ENCODE measurements at regions not wholly inside any gene's neighbourhood (a gene's known extent, or its start where the extent isn't known, plus 50 kb on each side); places are given as distances from the start of the nearest gene placed in this dataset.
A peak's percentile ranks its signal among the peaks of the same experiment; 100 is the strongest.
"Not testable (repeated sequence)": the region's sequence is repeated elsewhere in the genome, so short reads cannot be mapped to it uniquely, and the experiment has no call there.

DNA sequence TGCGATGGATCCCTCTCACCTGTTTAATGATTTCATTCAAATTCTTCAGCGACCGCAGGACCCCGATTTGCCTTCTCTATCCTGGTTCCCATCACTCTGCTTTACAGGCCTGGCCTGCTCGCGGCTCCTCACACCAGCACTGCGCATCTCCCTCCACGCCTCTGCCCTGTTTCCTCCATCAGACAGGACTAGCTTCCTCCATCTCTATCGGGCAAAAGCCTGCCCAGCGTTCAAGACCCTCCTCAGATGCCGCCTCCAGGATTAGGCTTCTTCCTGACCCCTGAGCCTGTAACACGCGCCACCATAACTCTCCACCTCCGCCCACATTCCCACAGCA is 881.1 kb upstream of the DEFB115 start:
- in situ Hi-C loops (cut with HindIII; ENCODE audit: low pct_ligation_motif_present, low pct_unique_long_range_greater_than_20kb, low sequenced_read_pairs); DNase-seq: not testable (repeated sequence)

DNA sequence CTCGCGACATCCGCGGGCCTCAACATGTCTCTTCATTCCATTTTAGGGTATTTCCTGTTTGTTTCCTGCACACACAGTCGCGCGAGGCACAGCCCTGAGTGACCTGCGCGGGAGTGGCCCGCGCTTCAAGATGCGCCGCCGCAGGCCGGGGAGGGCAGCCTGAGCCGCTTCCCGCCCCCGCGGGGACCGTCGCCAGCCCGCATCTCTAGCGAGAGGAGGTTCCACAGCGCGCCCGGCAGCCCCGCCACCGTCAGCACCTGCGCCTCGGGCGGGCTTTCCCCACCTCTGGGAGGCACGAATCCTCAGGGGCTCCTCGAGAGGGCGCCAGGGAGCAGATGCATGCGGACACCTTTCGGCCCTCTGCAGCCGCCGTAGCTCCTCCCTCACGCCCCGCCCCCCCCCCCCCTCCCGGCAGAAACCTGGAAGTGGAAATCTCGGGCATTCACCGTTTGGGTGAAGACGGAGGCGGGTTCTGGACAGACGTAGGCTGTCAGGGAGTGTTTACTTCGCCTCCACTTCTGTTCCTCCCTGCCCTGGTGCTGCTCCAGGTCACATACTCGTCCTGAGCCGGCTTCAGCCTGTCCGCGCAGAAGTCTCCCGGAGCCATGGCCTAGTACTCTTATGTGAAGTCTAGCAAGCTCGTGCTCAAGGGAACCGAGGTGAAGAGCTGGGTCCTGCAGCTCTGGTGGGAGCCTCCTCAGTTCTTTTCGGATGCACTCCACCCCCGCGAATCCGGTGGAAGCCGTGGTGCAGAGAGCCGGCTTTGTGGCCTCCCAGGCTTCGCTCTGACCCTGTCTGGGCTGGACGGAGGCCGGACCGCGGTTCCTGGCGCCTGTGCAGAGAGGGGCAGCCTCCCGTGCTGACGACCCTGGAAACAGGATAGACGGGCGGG is 880.5 kb upstream of the DEFB115 start:
- in situ Hi-C loops (cut with HindIII; ENCODE audit: low pct_ligation_motif_present, low pct_unique_long_range_greater_than_20kb, low sequenced_read_pairs): no loop called here
- DNase-seq: peak; percentile 75

DNA sequence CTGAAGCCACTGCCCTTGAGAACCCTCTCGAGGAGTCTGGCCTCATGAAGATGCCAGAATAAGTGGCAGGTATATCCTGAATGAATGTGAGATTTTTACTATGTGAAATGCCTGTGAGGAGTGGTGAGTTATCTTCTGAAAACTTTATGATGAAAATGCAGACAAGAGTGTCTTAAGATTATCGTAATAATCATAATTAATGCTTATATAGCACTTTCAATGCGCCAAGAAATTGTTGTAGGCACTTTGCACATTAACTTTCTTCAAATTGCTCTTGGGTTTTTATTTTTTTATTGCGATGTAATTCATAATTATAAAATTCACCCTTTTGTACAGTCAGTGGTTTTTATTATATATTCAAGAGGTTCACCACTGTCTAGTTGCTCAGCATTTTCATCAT is 879.1 kb upstream of the DEFB115 start:
- in situ Hi-C loops (cut with HindIII; ENCODE audit: low pct_ligation_motif_present, low pct_unique_long_range_greater_than_20kb, low sequenced_read_pairs): not testable (repeated sequence)

DNA sequence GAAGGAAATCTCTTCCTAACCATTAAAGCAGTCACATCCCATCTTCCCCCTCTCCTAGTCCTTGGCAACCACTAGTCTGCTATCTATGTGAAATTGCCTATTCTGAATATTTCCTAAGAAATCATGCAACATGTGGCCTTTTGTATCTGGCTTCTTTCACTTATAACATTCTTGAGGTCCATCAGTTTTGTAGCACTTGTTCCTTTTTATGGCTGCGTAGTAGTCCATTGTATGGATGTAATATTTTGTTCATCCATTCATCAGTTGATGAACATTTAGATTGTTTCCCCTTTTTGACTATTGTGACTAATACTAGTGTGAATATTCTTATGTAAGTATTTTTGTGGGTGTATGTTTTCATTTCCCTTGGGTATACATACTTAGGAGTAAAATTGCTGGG is 878.7 kb upstream of the DEFB115 start:
- DNase-seq; in situ Hi-C loops (cut with HindIII; ENCODE audit: low pct_ligation_motif_present, low pct_unique_long_range_greater_than_20kb, low sequenced_read_pairs): not testable (repeated sequence)

More for the DNA sequence above, 879.1 kb upstream of the DEFB115 start:
- not testable (repeated sequence) for DNase-seq

DNA sequence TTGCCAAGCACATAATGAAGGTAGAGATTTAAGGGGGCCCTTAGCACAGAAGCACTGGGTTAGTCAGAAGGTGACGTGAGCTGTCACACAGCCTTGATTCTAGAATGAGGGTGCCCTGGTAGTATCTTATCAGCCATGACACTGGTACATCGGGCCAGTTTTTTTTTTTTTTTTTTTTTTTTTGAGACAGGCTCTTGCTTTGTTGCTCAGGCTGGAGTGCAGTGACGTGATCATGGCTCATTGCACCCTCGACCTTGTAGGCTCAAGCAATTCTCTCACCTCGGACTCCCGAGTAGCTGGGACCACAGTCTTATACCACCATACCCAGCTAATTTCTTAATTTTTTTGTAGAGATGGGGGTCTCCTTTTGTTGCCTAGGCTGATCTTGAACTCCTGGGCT is 872.6 kb upstream of the DEFB115 start:
- in situ Hi-C loops (cut with HindIII; ENCODE audit: low pct_ligation_motif_present, low pct_unique_long_range_greater_than_20kb, low sequenced_read_pairs); DNase-seq: not testable (repeated sequence)

DNA sequence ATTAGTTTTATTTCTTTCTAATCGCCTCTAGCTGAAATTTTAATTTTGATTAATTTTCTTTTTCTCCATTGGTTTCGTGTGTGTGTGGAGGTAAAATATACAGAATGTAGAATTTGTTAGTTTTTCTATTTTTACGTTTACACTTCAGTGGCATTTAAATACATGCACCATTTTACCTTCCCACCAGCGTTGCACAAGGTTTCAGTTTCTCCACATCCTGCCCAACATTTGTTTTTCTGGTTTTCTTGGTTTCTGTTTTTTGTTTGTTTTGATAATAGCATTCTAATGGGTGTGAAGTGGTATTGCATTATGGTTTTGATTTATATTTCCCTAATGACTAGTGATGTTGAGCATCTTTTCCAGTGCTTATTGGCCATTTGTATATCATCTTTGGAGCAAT is 871.4 kb upstream of the DEFB115 start:
- in situ Hi-C loops (cut with HindIII; ENCODE audit: low pct_ligation_motif_present, low pct_unique_long_range_greater_than_20kb, low sequenced_read_pairs); DNase-seq: not testable (repeated sequence)

DNA sequence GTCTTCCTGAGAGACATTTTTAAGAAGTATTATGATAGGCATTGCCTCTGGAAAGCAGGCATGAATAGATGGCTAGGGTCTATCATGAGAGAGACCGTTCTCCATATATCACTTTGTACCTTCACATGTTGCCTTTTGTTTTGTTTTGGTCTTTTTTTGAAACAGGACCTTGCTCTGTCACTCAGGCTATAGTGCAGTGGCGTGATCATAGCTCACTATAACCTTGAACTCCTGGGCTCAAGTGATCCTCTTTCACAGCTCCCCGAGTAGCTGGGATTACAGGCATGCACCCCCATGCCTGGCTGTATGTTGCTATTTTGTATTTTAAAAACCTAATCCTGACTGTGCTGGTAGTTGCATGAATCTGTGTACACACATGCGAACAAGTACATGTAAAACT is 869.6 kb upstream of the DEFB115 start:
- in situ Hi-C loops (cut with HindIII; ENCODE audit: low pct_ligation_motif_present, low pct_unique_long_range_greater_than_20kb, low sequenced_read_pairs); DNase-seq: not testable (repeated sequence)

DNA sequence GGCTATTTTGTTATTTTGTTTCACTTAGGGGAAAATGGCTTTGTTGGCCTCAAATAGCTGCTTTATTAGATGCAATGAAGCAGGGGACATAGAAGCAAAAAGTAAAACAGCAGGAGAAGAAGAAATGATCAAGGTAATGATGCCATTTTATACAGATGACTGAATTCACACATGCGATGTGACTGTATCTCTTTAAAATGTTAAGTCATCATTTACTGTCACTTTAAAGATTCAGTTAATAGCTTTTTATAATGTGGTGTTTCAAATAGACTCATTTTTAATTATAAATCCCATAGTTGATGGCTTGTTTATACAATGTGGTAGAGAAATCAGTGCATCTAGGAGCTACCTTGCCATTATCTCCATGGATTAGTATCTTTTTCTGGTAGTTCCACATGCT is 863.9 kb upstream of the DEFB115 start:
- DNase-seq; in situ Hi-C loops (cut with HindIII; ENCODE audit: low pct_ligation_motif_present, low pct_unique_long_range_greater_than_20kb, low sequenced_read_pairs): not testable (repeated sequence)

DNA sequence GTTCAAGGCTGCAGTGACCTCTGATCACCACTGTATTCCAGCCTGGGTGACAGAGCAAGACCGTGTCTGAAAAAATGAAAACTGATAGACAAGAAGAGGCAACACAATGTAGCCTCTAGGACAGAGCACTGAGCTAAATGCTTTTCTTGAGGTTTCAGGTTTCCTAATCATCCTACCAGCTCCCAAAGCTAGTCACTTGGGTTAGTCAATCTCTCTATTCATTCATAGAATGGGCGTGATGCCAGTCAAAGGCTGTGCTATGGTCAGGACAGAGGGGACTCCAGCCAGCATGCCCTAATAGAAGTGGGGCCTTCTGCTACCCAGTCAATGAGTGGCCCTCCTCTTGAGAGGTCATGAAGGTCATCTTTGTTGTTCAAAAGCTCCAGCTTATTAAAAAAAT is 860.4 kb upstream of the DEFB115 start:
- in situ Hi-C loops (cut with HindIII; ENCODE audit: low pct_ligation_motif_present, low pct_unique_long_range_greater_than_20kb, low sequenced_read_pairs); DNase-seq: not testable (repeated sequence)

DNA sequence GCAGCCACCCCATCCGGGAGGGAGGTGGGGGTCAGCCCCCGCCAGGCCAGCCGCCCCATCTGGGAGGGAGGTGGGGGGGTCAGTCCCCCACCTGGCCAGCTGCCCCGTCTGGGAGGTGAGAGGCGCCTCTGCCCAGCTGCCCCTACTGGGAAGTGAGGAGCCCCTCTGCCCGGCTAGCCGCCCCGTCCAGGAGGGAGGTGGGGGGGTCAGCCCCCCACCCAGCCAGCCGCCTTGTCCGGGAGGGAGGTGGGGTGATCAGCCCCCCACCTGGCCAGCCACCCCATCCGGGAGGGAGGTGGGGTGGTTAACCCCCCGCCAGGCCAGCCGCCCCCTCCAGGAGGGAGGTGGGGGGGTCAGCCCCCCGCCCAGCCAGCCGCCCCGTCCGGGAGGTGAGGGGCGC is 852.4 kb upstream of the DEFB115 start:
- DNase-seq; in situ Hi-C loops (cut with HindIII; ENCODE audit: low pct_ligation_motif_present, low pct_unique_long_range_greater_than_20kb, low sequenced_read_pairs): not testable (repeated sequence)

DNA sequence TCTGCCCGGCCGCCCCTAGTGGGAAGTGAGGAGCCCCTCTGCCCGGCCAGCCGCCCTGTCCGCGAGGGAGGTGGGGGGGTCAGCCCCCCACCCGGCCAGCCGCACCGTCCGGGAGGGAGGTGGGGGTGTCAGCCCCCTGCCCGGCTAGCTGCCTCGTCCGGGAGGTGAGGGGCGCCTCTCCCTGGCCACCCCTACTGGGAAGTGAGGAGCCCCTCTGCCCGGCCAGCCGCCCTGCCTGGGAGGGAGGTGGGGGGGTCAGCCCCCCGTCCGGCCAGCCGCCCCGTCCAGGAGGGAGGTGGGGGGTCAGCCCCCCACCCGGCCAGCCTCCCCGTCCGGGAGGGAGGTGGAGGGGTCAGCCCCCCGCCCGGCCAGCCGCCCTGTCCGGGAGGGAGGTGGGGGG is 851.9 kb upstream of the DEFB115 start:
- DNase-seq; in situ Hi-C loops (cut with HindIII; ENCODE audit: low pct_ligation_motif_present, low pct_unique_long_range_greater_than_20kb, low sequenced_read_pairs): not testable (repeated sequence)

DNA sequence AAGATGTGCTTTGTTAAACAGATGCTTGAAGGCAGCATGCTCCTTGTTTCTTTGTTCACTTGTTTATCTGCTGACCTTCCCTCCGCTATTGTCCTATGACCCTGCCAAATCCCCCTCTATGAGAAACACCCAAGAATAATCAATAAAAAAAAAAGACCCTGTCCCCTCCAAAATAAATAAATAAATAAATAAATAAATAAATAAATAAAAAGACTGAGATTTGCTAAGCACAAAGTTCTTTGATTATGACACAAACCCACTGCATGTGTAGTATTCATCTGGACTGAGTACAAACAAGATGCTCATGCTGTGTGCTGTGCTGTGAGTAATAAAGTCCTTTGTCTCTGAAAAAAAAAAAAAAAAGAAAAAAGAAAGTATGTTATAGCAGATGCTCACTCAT is 851.1 kb upstream of the DEFB115 start:
- DNase-seq; in situ Hi-C loops (cut with HindIII; ENCODE audit: low pct_ligation_motif_present, low pct_unique_long_range_greater_than_20kb, low sequenced_read_pairs): not testable (repeated sequence)

DNA sequence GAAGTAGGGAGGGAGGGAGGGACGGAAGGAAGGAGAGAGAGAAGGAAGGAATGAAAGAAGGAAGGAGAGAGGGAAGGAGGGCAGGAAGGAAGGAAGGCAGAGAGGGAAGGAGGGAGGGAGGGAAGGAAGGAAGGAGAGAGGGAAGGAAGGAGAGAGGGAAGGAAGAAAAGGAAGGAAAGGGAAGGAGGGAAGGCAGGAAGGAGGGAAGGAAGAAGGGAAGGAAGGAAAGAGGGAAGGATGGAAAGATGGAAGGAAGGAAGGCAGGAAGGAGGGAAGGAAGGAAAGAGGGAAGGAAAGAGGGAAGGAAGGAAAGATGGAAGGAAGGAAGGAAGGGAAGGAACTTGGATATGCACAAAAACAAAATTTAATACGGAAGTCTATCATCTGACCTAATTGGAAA is 844.5 kb upstream of the DEFB115 start:
- DNase-seq: no peak
- in situ Hi-C loops (cut with HindIII; ENCODE audit: low pct_ligation_motif_present, low pct_unique_long_range_greater_than_20kb, low sequenced_read_pairs): no loop called here

DNA sequence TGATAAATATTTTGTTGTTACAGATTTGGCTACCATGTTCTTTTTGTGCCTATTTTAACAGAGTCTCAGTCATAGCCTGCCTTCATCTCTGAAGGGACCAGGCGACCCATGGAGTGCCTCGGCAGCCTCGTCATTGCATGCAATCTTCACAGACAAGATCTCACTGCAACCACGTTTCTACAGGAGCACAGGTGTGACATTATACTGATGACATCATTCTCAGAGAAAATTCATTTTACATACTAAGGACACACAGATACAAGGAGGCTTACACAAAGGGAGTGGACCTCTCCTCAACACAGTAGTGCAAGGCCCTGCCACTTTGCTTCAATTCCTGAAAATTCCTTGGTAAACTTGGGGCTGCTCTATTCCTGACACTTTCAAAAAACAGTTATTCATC is 840.1 kb upstream of the DEFB115 start:
- DNase-seq; in situ Hi-C loops (cut with HindIII; ENCODE audit: low pct_ligation_motif_present, low pct_unique_long_range_greater_than_20kb, low sequenced_read_pairs): not testable (repeated sequence)

DNA sequence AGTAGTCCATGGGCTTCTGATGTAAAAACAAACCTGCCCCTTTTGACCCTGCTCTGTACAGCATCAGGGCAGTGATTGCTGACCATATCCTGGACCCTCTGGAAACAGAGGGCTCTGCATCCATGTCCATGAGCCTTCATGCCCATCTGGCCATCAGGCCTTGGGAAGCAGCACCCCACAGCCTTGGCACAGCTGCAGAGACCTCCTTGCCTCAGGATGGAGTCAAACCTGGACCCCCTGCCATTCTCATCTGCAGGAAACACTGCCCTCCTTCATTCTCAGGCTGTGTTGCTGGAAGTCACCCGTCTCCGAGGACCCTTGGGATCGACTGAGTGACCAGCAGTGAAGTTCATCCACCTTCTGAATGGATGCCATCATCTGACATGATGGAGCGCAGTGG is 839.1 kb upstream of the DEFB115 start:
- DNase-seq; in situ Hi-C loops (cut with HindIII; ENCODE audit: low pct_ligation_motif_present, low pct_unique_long_range_greater_than_20kb, low sequenced_read_pairs): not testable (repeated sequence)

DNA sequence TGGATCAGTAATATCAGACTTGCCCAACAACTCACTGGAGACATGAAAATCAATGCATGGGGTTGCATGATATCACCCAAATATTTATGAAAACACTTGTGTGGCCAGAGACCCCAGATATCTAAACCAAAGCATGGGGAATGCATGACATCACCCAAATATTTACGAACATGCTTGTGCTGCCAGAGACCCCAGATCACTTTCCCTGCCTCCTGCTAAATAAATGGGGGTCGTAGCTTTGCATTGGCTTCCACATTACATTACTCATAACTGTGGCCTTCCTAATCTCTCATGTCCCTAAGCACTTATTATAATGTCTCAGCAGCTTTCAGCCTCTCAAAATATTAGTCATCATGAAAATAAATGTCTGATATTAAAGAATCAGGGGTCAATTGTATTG is 838.0 kb upstream of the DEFB115 start:
- in situ Hi-C loops (cut with HindIII; ENCODE audit: low pct_ligation_motif_present, low pct_unique_long_range_greater_than_20kb, low sequenced_read_pairs): no loop called here
- DNase-seq: no peak

DNA sequence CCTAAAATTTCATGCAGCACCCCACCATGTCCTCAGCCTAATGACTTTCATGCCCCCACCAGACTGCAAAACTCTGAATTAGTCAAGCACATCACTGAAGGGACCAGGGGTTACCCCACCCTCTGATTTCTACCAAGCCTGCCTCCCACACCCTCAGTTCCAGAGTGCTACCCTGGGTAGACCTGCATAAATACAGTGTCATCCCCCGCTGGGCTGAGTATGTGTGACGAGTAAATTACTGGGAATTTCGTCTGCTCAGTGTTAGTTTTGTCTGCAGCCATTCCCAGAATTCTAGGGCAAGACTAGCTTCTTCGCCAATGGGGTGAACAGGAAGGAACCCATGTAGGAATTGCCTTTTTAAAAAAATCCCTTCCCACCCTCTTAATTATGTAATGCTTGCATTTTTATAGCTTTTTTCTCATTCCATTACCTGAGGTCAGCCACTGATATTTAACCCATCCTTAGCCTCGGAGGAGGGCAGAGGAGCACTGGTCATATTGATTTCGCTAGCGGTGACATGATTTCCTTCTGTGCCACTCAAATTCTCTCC is 837.5 kb upstream of the DEFB115 start:
- DNase-seq; in situ Hi-C loops (cut with HindIII; ENCODE audit: low pct_ligation_motif_present, low pct_unique_long_range_greater_than_20kb, low sequenced_read_pairs): not testable (repeated sequence)

All from ACHN (cell line).